K562 (cell line): ENCODE measurements at regions not wholly inside any gene's neighbourhood (a gene's known extent, or its start where the extent isn't known, plus 50 kb on each side); places are given as distances from the start of the nearest gene placed in this dataset.

Source experiments
- ATAC-seq: fragments of 200-7000 bp; cut with Tn5 transposase; 3 replicates; pipeline ENCODE4 v1.9.1; 2020; ENCODE audit warnings: moderate library complexity
- BruUV-seq: library from RNA; stranded (reverse); fragments of 400-500 nt; replicated peaks from 2 replicates; lab custom pipeline; 2021; lab: Mats Ljungman, UMichigan
- CTCF ChIA-PET: fragments of 300-600 bp; formaldehyde crosslinking; extraction: SDS; loops from one replicate; lab custom pipeline; 2021; ENCODE audit warnings: low intra/inter-chr PET ratio; lab: Yijun Ruan, JAX
- POLR2A ChIA-PET: fragments of 300-600, 350-650 bp; sonication (Branson Sonifier 250); formaldehyde crosslinking; extraction: SDS; loops from one replicate; lab custom pipeline; 2021; ENCODE audit warnings: antibody characterized with exemption, inconsistent platforms; lab: Yijun Ruan, JAX
- DNase-seq, 4 experiments: peaks; one replicate each; pipeline versions ENCODE4 v3.0.0 to v3.0.0-alpha.2; 2011 to 2018; ENCODE audit warnings: low spot score in 3 of 4, mixed read lengths in 3 of 4; ENCODE audit errors: extremely low read depth in 1 of 4
- FAIRE-seq: peaks from 2 replicates; lab custom pipeline; 2011; peaks lifted over from hg19 to GRCh38; lab: Jason Lieb, UNC
- H2AFZ ChIP-seq: 2 replicates; pipeline ENCODE4 v1.6.0; 2011; ENCODE audit warnings: low read depth, low read length, control low read depth, inconsistent platforms
- H3K27ac ChIP-seq: fragments of 200-600 bp; 3 replicates; pipeline ENCODE4 v1.8.0; 2011; ENCODE audit warnings: low read depth, mild to moderate bottlenecking, control low read depth, inconsistent platforms, low read length, moderate library complexity, mixed read lengths; ENCODE audit errors: extremely low read depth
- H3K27me3 ChIP-seq, 2 experiments: fragments of 300-600 bp in 1 of 2; 2 replicates in 1 of 2; 3 replicates in 1 of 2; pipeline versions ENCODE4 v1.6.0 to v1.8.0; 2011; ENCODE audit warnings: inconsistent platforms in 2 of 2, low read length in 2 of 2, mild to moderate bottlenecking in 1 of 2, mixed read lengths in 1 of 2, moderate library complexity in 1 of 2; ENCODE audit not compliant: control insufficient read depth in 2 of 2, insufficient read depth in 2 of 2
- H3K36me3 ChIP-seq: fragments of 300-600 bp; 3 replicates; pipeline ENCODE4 v1.8.0; 2011; ENCODE audit warnings: mild to moderate bottlenecking, low read length, inconsistent platforms; ENCODE audit not compliant: control insufficient read depth, insufficient read depth
- H3K4me1 ChIP-seq, 2 experiments: fragments of 200-600 bp in 1 of 2; replicated peaks in 1 of 2; 2 replicates in 1 of 2; 3 replicates in 1 of 2; pipeline versions ENCODE4 v1.5.1 to v1.8.0; 2011; ENCODE audit warnings: inconsistent platforms in 2 of 2, low read length in 2 of 2, mild to moderate bottlenecking in 1 of 2, mixed read lengths in 1 of 2, moderate library complexity in 1 of 2; ENCODE audit not compliant: control insufficient read depth in 2 of 2, insufficient read depth in 2 of 2
- H3K4me2 ChIP-seq: 2 replicates; pipeline ENCODE4 v1.6.1; 2011; ENCODE audit warnings: low read length, control low read depth, inconsistent platforms, mixed read lengths; ENCODE audit not compliant: insufficient read depth
- H3K4me3 ChIP-seq: fragments of 200-600 bp; sonication (generic), shearing (Covaris generic); 2 replicates; pipeline ENCODE4 v1.5.1; 2016; ENCODE audit warnings: control low read depth, inconsistent platforms
- H3K79me2 ChIP-seq: fragments of 200-600 bp; 3 replicates; pipeline ENCODE4 v1.8.0; 2011; ENCODE audit warnings: low read length, inconsistent platforms; ENCODE audit not compliant: control insufficient read depth, insufficient read depth
- H3K9ac ChIP-seq, 2 experiments: 2 replicates each; pipeline versions ENCODE4 v1.6.0 to v1.6.1; 2011; ENCODE audit warnings: low read depth in 2 of 2, low read length in 2 of 2, control low read depth in 1 of 2, inconsistent platforms in 1 of 2, mild to moderate bottlenecking in 1 of 2, mixed read lengths in 1 of 2; ENCODE audit not compliant: insufficient read depth in 1 of 2
- H3K9me1 ChIP-seq: one replicate; pipeline ENCODE4 v1.6.0; 2011; ENCODE audit warnings: inconsistent platforms, mild to moderate bottlenecking, low read length, moderate library complexity; ENCODE audit not compliant: control insufficient read depth, insufficient read depth
- H3K9me3 ChIP-seq: replicated peaks from 2 replicates; pipeline ENCODE4 v1.5.1; 2011; ENCODE audit warnings: low read depth, low read length, inconsistent platforms; ENCODE audit not compliant: control insufficient read depth, insufficient read depth
- H4K20me1 ChIP-seq: replicated peaks from 2 replicates; pipeline ENCODE4 v1.6.1; 2011; ENCODE audit warnings: low read length, inconsistent platforms, mixed read lengths; ENCODE audit not compliant: control insufficient read depth, insufficient read depth
- AFF4 ChIP-seq: sonication (generic); formaldehyde crosslinking; IDR thresholded peaks from 2 replicates; pipeline ENCODE4 v1.8.0; 2023; ENCODE audit warnings: mild to moderate bottlenecking, missing genetic modification reagents
- OTX1 ChIP-seq: fragments of 450-650 bp; formaldehyde crosslinking; IDR thresholded peaks from 2 replicates; pipeline ENCODE4 v1.4.0; 2022; ENCODE audit warnings: mild to moderate bottlenecking
- TEAD1 ChIP-seq, 2 experiments: fragments of 450-650 bp in 1 of 2; sonication (generic) in 1 of 2; formaldehyde crosslinking; IDR thresholded peaks; 2 replicates each; pipeline versions ENCODE4 v1.4.0 to v1.8.0; 2020 to 2022; ENCODE audit warnings: mild to moderate bottlenecking in 2 of 2, missing genetic modification reagents in 1 of 2
- WGBS: fragments of 100-300 bp; shearing (Covaris generic); methylation state at CpG from one replicate; pipeline ENCODE4 v1.1.6; 2016; ENCODE audit warnings: low coverage, mixed read lengths; ENCODE audit not compliant: insufficient coverage; ENCODE audit errors: missing lambda C conversion rate; 5-methylcytosine and 5-hydroxymethylcytosine counted together
- in situ Hi-C: fragments of 300-500 bp; cut with MboI; formaldehyde crosslinking; loops from 4 replicates; pipeline ENCODE4 v1.15.0; 2018; ENCODE audit warnings: inconsistent platforms, mixed read lengths
- intact Hi-C: fragments of 100-400 bp; cut with micrococcal nuclease; formaldehyde crosslinking; loops from 2 replicates; pipeline ENCODE4 v1.14.2; 2022

GRCh38 chr14:97841762-97842161 lies 1044.6 kb downstream of the VRK1 start:
- H3K4me3 ChIP-seq, result no peak overlapping the region
- no peaks in the 10 kb centered on the region for H3K9me1 ChIP-seq
- H3K79me2 ChIP-seq, result no peaks in the 10 kb centered on the region
- no peak overlapping the region for H3K4me2 ChIP-seq
- TF ChIP-seq TEAD1 (CRISPR knock-in tag; IDR thresholded peaks at IDR 0.05), result no peak
- TF ChIP-seq AFF4 (CRISPR knock-in tag), result no peak
- TF ChIP-seq OTX1 (CRISPR knock-in tag), result no peak
- intact Hi-C loops, result no loop called here
- H3K36me3 ChIP-seq, result no peaks in the 10 kb centered on the region
- CTCF ChIA-PET, result no interaction called here
- no peak overlapping the region for H3K9ac ChIP-seq
- H3K9me3 ChIP-seq, result no peaks in the 10 kb centered on the region
- in situ Hi-C loops, result no loop called here
- H4K20me1 ChIP-seq, result no peaks in the 10 kb centered on the region
- ATAC-seq, result no peak
- POLR2A ChIA-PET, result no interaction called here
- no peak for FAIRE-seq
- H2AFZ ChIP-seq, result no peak overlapping the region
- BruUV-seq, result no TSS peak
- H3K27ac ChIP-seq, result no peak overlapping the region
- H3K27me3 ChIP-seq, result no peaks in the 10 kb centered on the region
- WGBS, result 0% methylated on average over 4 of the region's 5 CpGs
- H3K4me1 ChIP-seq, result no peaks in the 10 kb centered on the region
- no peak for DNase-seq
